ENCODE measurements at regions not wholly inside any gene's neighbourhood (a gene's known extent, or its start where the extent isn't known, plus 50 kb on each side); places are given as distances from the start of the nearest gene placed in this dataset.

GRCh38 chr10:121179006-121179405, 327.8 kb downstream of the WDR11 start:
- H3K9me3 ChIP-seq (replicated peaks; ENCODE audit: control insufficient read depth, insufficient read depth, low read length) = no peaks in the 10 kb centered on the region
- FAIRE-seq = no peak
- no TSS peak for BruUV-seq (replicated peaks)
- intact Hi-C loops (cut with micrococcal nuclease; ENCODE audit: unreplicated experiment) (no loop called here), in situ Hi-C loops (cut with MboI) (no loop called here)
- H3K4me3 ChIP-seq = no peak overlapping the region
- SMC1A ChIA-PET (ENCODE audit: uncharacterized antibody, unreplicated experiment) = interaction anchor here (1.0 kb wide), 1 partner anchor 9 kb away, joined by 5 read pairs; no protein-coding TSS in a partner anchor
- no peak overlapping the region for H3K9ac ChIP-seq (ENCODE audit: control insufficient read depth, insufficient read depth, low read length)
- H3K27ac ChIP-seq (ENCODE audit: control insufficient read depth, insufficient read depth) = no peak overlapping the region
- DNase-seq (ENCODE audit: low read depth, low spot score) = no peak
- POLR2A ChIA-PET = no interaction called here
- H3K4me2 ChIP-seq (ENCODE audit: control insufficient read depth, insufficient read depth) = no peak overlapping the region
- no peak for ATAC-seq
- CTCF ChIA-PET = no interaction called here
- no peak for TF ChIP-seq NFIC (IDR thresholded peaks at IDR 0.05; ENCODE audit: low read depth, low read length)
- TF ChIP-seq CEBPZ (IDR thresholded peaks at IDR 0.05; ENCODE audit: low read depth, low read length) = no peak
- no peak for TF ChIP-seq POLR2AphosphoS5 (IDR thresholded peaks at IDR 0.05; ENCODE audit: low read length)
- TF ChIP-seq RUNX3 (IDR thresholded peaks at IDR 0.05; ENCODE audit: low read length) = no peak
- H3K36me3 ChIP-seq (ENCODE audit: control insufficient read depth in 2 of 2, insufficient read depth in 2 of 2, low read length in 1 of 2) = no peaks in the 10 kb centered on the region
- 0% methylated on average over 1 of the region's 1 CpG for WGBS (ENCODE audit: insufficient coverage, insufficient replicate concordance, low lambda C conversion rate, missing lambda C conversion rate)
- no peak overlapping the region for H2AFZ ChIP-seq (ENCODE audit: control insufficient read depth, low read depth, low read length)
- no peaks in the 10 kb centered on the region for H4K20me1 ChIP-seq (ENCODE audit: control insufficient read depth, insufficient read depth)
- RAD21 ChIA-PET (ENCODE audit: unreplicated experiment) = no interaction called here
- no peaks in the 10 kb centered on the region for H3K27me3 ChIP-seq (replicated peaks in 1 of 2; ENCODE audit: control insufficient read depth in 2 of 2, insufficient read depth in 2 of 2, low read length in 1 of 2)
- no peaks in the 10 kb centered on the region for H3K79me2 ChIP-seq (ENCODE audit: control insufficient read depth, insufficient read depth, low read length)
- no peaks in the 10 kb centered on the region for H3K4me1 ChIP-seq (ENCODE audit: control insufficient read depth, insufficient read depth, low read length)

GRCh38 chr10:121182219-121182618, 331.1 kb downstream of the WDR11 start:
- no peak overlapping the region for H3K4me2 ChIP-seq (ENCODE audit: control insufficient read depth, insufficient read depth)
- FAIRE-seq (no peak), DNase-seq (ENCODE audit: low read depth, low spot score) (no peak), ATAC-seq (no peak)
- intact Hi-C loops (cut with micrococcal nuclease; ENCODE audit: unreplicated experiment) (no loop called here), in situ Hi-C loops (cut with MboI) (no loop called here)
- TF ChIP-seq ZNF687 (IDR thresholded peaks at IDR 0.05) = no peak
- TF ChIP-seq BACH1 (IDR thresholded peaks at IDR 0.05; ENCODE audit: borderline replicate concordance) = no peak
- TF ChIP-seq SREBF1 (IDR thresholded peaks at IDR 0.05; ENCODE audit: low read length) = no peak
- no peak for TF ChIP-seq ZBED1 (IDR thresholded peaks at IDR 0.05; ENCODE audit: borderline replicate concordance)
- ChIA-PET POLR2A (no interaction called here), SMC1A (ENCODE audit: uncharacterized antibody, unreplicated experiment) (no interaction called here), RAD21 (ENCODE audit: unreplicated experiment) (no interaction called here), CTCF (no interaction called here)
- WGBS (ENCODE audit: insufficient coverage, insufficient replicate concordance, low lambda C conversion rate, missing lambda C conversion rate) = 3% methylated on average over 2 of the region's 2 CpGs
- H3K79me2 ChIP-seq (ENCODE audit: control insufficient read depth, insufficient read depth, low read length) = no peaks in the 10 kb centered on the region
- no peak overlapping the region for H3K9ac ChIP-seq (ENCODE audit: control insufficient read depth, insufficient read depth, low read length)
- H3K27me3 ChIP-seq (replicated peaks in 1 of 2; ENCODE audit: control insufficient read depth in 2 of 2, insufficient read depth in 2 of 2, low read length in 1 of 2) = peaks cover 0 to under 1% of the 10 kb centered on the region in 2 experiments; a peak in 1 of 4 replicates
- H3K36me3 ChIP-seq (ENCODE audit: control insufficient read depth in 2 of 2, insufficient read depth in 2 of 2, low read length in 1 of 2) = no peaks in the 10 kb centered on the region
- no peak overlapping the region for H2AFZ ChIP-seq (ENCODE audit: control insufficient read depth, low read depth, low read length)
- BruUV-seq (replicated peaks) = no TSS peak
- no peaks in the 10 kb centered on the region for H4K20me1 ChIP-seq (ENCODE audit: control insufficient read depth, insufficient read depth)
- H3K27ac ChIP-seq (ENCODE audit: control insufficient read depth, insufficient read depth) = no peak overlapping the region
- H3K4me1 ChIP-seq (ENCODE audit: control insufficient read depth, insufficient read depth, low read length) = no peaks in the 10 kb centered on the region
- H3K4me3 ChIP-seq = no peak overlapping the region
- H3K9me3 ChIP-seq (replicated peaks; ENCODE audit: control insufficient read depth, insufficient read depth, low read length) = no peaks in the 10 kb centered on the region

All from GM12878 (cell line).